SK-N-SH (cell line): ENCODE measurements at regions not wholly inside any gene's neighbourhood (a gene's known extent, or its start where the extent isn't known, plus 50 kb on each side); places are given as distances from the start of the nearest gene placed in this dataset.

ENCODE experiments used
- CTCF ChIA-PET: fragments of 300-600, 350-600 bp; formaldehyde crosslinking; extraction: SDS; loops from one replicate; lab custom pipeline; 2021; lab: Yijun Ruan, JAX
- POLR2A ChIA-PET: fragments of 350-600 bp; sonication (Branson Sonifier 250); formaldehyde crosslinking; extraction: SDS; loops from one replicate; lab custom pipeline; 2020; ENCODE audit warnings: antibody characterized with exemption, inconsistent platforms; lab: Yijun Ruan, JAX
- DNase-seq: peaks from one replicate; pipeline ENCODE4 v3.0.0; 2012
- H2AFZ ChIP-seq: fragments of 200-600 bp; sonication (generic); 2 replicates; pipeline ENCODE4 v1.8.1; 2016; ENCODE audit warnings: antibody characterized with exemption, mild to moderate bottlenecking, low read depth
- H3F3A ChIP-seq: fragments of 200-600 bp; sonication (generic); replicated peaks from 2 replicates; pipeline ENCODE3; 2016; ENCODE audit warnings: antibody characterized with exemption, mild to moderate bottlenecking; ENCODE audit not compliant: insufficient read depth
- H3K27ac ChIP-seq, 2 experiments: fragments of 200-500 bp in 1 of 2; fragments of 200-600 bp in 1 of 2; sonication (Bioruptor generic) in 1 of 2; sonication (generic), shearing (Covaris generic) in 1 of 2; 2 replicates each; pipeline versions ENCODE4 v1.5.1 to v1.6.1; 2014 to 2016; ENCODE audit warnings: low read depth in 2 of 2, inconsistent platforms in 1 of 2, low read length in 1 of 2, mild to moderate bottlenecking in 1 of 2, mixed read lengths in 1 of 2
- H3K27me3 ChIP-seq: fragments of 200-600 bp; sonication (generic), shearing (Covaris generic); 2 replicates; pipeline ENCODE4 v1.6.1; 2016; ENCODE audit warnings: mixed run types; ENCODE audit not compliant: insufficient read depth
- H3K36me3 ChIP-seq, 2 experiments: fragments of 200-500 bp in 1 of 2; fragments of 200-600 bp in 1 of 2; sonication (Bioruptor generic) in 1 of 2; sonication (generic) in 1 of 2; replicated peaks in 1 of 2; 2 replicates each; pipeline versions ENCODE3 to v1.5.1; 2014 to 2016; ENCODE audit warnings: low read length in 1 of 2, mild to moderate bottlenecking in 1 of 2; ENCODE audit not compliant: insufficient read depth in 2 of 2, control insufficient read depth in 1 of 2
- H3K4me1 ChIP-seq, 2 experiments: fragments of 200-500 bp in 1 of 2; fragments of 200-600 bp in 1 of 2; sonication (Bioruptor generic) in 1 of 2; sonication (generic), shearing (Covaris generic) in 1 of 2; 2 replicates each; pipeline versions ENCODE4 v1.5.1 to v1.6.1; 2014 to 2016; ENCODE audit warnings: low read depth in 1 of 2, low read length in 1 of 2, mixed run types in 1 of 2; ENCODE audit not compliant: insufficient read depth in 2 of 2, control insufficient read depth in 1 of 2
- H3K4me2 ChIP-seq: fragments of 200-600 bp; sonication (generic), shearing (Covaris generic); 2 replicates; pipeline ENCODE4 v1.6.1; 2017; ENCODE audit warnings: mixed run types
- H3K4me3 ChIP-seq, 2 experiments: fragments of 200-500 bp in 1 of 2; fragments of 200-600 bp in 1 of 2; sonication (Bioruptor generic) in 1 of 2; sonication (generic), shearing (Covaris generic) in 1 of 2; 2 replicates each; pipeline versions ENCODE4 v1.5.1 to v1.8.1; 2014 to 2016; ENCODE audit warnings: low read depth in 2 of 2, inconsistent platforms in 1 of 2, low read length in 1 of 2, mild to moderate bottlenecking in 1 of 2, mixed read lengths in 1 of 2, moderate library complexity in 1 of 2
- H3K79me2 ChIP-seq: fragments of 200-600 bp; sonication (generic); 2 replicates; pipeline ENCODE4 v1.8.1; 2017; ENCODE audit warnings: mild to moderate bottlenecking; ENCODE audit not compliant: insufficient read depth
- H3K9ac ChIP-seq: fragments of 200-600 bp; sonication (generic); 2 replicates; pipeline ENCODE4 v1.6.1; 2017; ENCODE audit warnings: mixed run types
- H3K9me2 ChIP-seq: fragments of 200-600 bp; sonication (generic); 2 replicates; pipeline ENCODE4 v1.6.1; 2017; ENCODE audit warnings: mixed run types
- H3K9me3 ChIP-seq: fragments of 200-600 bp; sonication (generic); 2 replicates; pipeline ENCODE4 v1.6.1; 2017; ENCODE audit warnings: mixed run types, mild to moderate bottlenecking, moderate library complexity
- H4K20me1 ChIP-seq: fragments of 200-600 bp; sonication (generic); 2 replicates; pipeline ENCODE4 v1.6.1; 2017; ENCODE audit warnings: mild to moderate bottlenecking, mixed run types; ENCODE audit not compliant: insufficient read depth
- EP300 ChIP-seq, 2 experiments: IDR thresholded peaks; 2 replicates each; pipeline versions ENCODE4 v1.4.0 to v1.6.1; 2012; ENCODE audit warnings: borderline replicate concordance in 1 of 2, low read depth in 1 of 2, low read length in 1 of 2
- EZH2phosphoT487 ChIP-seq: fragments of 200-600 bp; sonication (generic); IDR thresholded peaks from 2 replicates; pipeline ENCODE4 v1.6.1; 2017; ENCODE audit warnings: low read depth, mixed run types, mild to moderate bottlenecking, antibody characterized with exemption, moderate library complexity, borderline replicate concordance
- FOSL2 ChIP-seq: IDR thresholded peaks from 2 replicates; pipeline ENCODE4 v1.4.0; 2012; ENCODE audit warnings: low read depth, mild to moderate bottlenecking, moderate library complexity, borderline replicate concordance
- FOXJ3 ChIP-seq: sonication (generic); formaldehyde crosslinking; IDR thresholded peaks from 2 replicates; pipeline ENCODE4 v1.5.1; 2020; ENCODE audit warnings: mild to moderate bottlenecking, missing genetic modification reagents
- FOXM1 ChIP-seq: IDR thresholded peaks from 2 replicates; pipeline ENCODE4 v1.4.0; 2012; ENCODE audit warnings: low read depth, mild to moderate bottlenecking
- GABPA ChIP-seq: IDR thresholded peaks from 2 replicates; pipeline ENCODE4 v1.4.0; 2012; ENCODE audit warnings: low read depth, mild to moderate bottlenecking
- GATA2 ChIP-seq: sonication (generic); formaldehyde crosslinking; IDR thresholded peaks from 2 replicates; pipeline ENCODE4 v1.5.0; 2020; ENCODE audit warnings: mild to moderate bottlenecking, missing genetic modification reagents
- MXI1 ChIP-seq: IDR thresholded peaks from 2 replicates; pipeline ENCODE4 v1.6.1; 2012; ENCODE audit warnings: mild to moderate bottlenecking, low read depth, low read length, improper control_type of control experiment
- NFIC ChIP-seq: IDR thresholded peaks from 2 replicates; pipeline ENCODE4 v1.4.0; 2012; ENCODE audit warnings: borderline replicate concordance
- NRF1 ChIP-seq: IDR thresholded peaks from 2 replicates; pipeline ENCODE4 v1.6.1; 2012; ENCODE audit warnings: low read depth, mild to moderate bottlenecking, low read length
- PBX3 ChIP-seq: IDR thresholded peaks from 2 replicates; pipeline ENCODE4; 2012
- POLR2AphosphoS5 ChIP-seq: IDR thresholded peaks from 2 replicates; pipeline ENCODE4 v1.6.1; 2012; ENCODE audit warnings: low read depth, low read length
- RCOR1 ChIP-seq: fragments of 150-350 bp; IDR thresholded peaks from 2 replicates; pipeline ENCODE4 v1.6.1; 2017; ENCODE audit warnings: antibody characterized with exemption, low read length
- REST ChIP-seq: IDR thresholded peaks from 2 replicates; pipeline ENCODE4 v1.6.1; 2012; ENCODE audit warnings: mild to moderate bottlenecking, low read depth, low read length, moderate library complexity
- USF2 ChIP-seq: fragments of 150-350 bp; IDR thresholded peaks from 2 replicates; pipeline ENCODE4 v1.6.1; 2017; ENCODE audit warnings: antibody characterized with exemption, low read length, low read depth, borderline replicate concordance
- YY1 ChIP-seq: IDR thresholded peaks from 2 replicates; pipeline ENCODE4 v1.4.0; 2012; ENCODE audit warnings: low read depth, mild to moderate bottlenecking
- ZBTB33 ChIP-seq: IDR thresholded peaks from 2 replicates; pipeline ENCODE4 v1.4.0; 2012; ENCODE audit warnings: low read depth, borderline replicate concordance
- WGBS: methylation state at CpG from one replicate; pipeline ENCODE4 v1.1.6; 2017; ENCODE audit warnings: low lambda C conversion rate; 5-methylcytosine and 5-hydroxymethylcytosine counted together

GRCh38 chr18:75752740-75753263 is 325.3 kb upstream of the SMIM21 start:
- 8% methylated on average over 4 of the region's 11 CpGs for WGBS
- Histone ChIP-seq H2AFZ (no peak overlapping the region), H3K9me2 (no peaks in the 10 kb centered on the region), H3K79me2 (no peaks in the 10 kb centered on the region), H3K4me3 (no peak overlapping the region), H3K27ac (no peak overlapping the region), H3K36me3 (no peaks in the 10 kb centered on the region), H3K9me3 (no peaks in the 10 kb centered on the region), H3K4me1 (no peaks in the 10 kb centered on the region), H3K27me3 (no peaks in the 10 kb centered on the region), H3K9ac (no peak overlapping the region), H3F3A (no peaks in the 10 kb centered on the region), H4K20me1 (no peaks in the 10 kb centered on the region), H3K4me2 (no peak overlapping the region)
- DNase-seq = no peak
- CTCF ChIA-PET = interaction anchor here (1.1 kb wide), 1 partner anchor 26 kb away, joined by 3 read pairs; no protein-coding TSS in a partner anchor
- POLR2A ChIA-PET = no interaction called here
- no peak for TF ChIP-seq FOXJ3 (CRISPR knock-in tag)
- TF ChIP-seq USF2 = no peak
- no peak for TF ChIP-seq GATA2
- TF ChIP-seq YY1 = no peak
- no peak for TF ChIP-seq FOSL2
- TF ChIP-seq ZBTB33 = no peak
- no peak for TF ChIP-seq MXI1
- TF ChIP-seq EZH2phosphoT487 = no peak
- no peak for TF ChIP-seq NRF1
- no peak for TF ChIP-seq FOXM1
- TF ChIP-seq POLR2AphosphoS5 = no peak
- no peak for TF ChIP-seq GABPA
- no peak for TF ChIP-seq RCOR1
- no peak for TF ChIP-seq PBX3
- TF ChIP-seq REST = no peak
- no peak for TF ChIP-seq EP300 (IDR thresholded peaks at IDR 0.05; ENCODE audit: borderline replicate concordance in 1 of 2, low read depth in 1 of 2, low read length in 1 of 2)
- no peak for TF ChIP-seq NFIC
